ENCODE measurements at regions not wholly inside any gene's neighbourhood (a gene's known extent, or its start where the extent isn't known, plus 50 kb on each side); places are given as distances from the start of the nearest gene placed in this dataset.
"Not testable (repeated sequence)": the region's sequence is repeated elsewhere in the genome, so short reads cannot be mapped to it uniquely, and the experiment has no call there.

- no peaks in the 10 kb centered on the region for H3K36me3 ChIP-seq (ENCODE audit: insufficient read depth, low read length)
- H4K20me1 ChIP-seq (ENCODE audit: insufficient read depth, low read length) = no peaks in the 10 kb centered on the region
- no peaks in the 10 kb centered on the region for H3K79me2 ChIP-seq (ENCODE audit: insufficient read depth, low read length)
- H3K9me2 ChIP-seq (ENCODE audit: low read depth, low read length) = no peaks in the 10 kb centered on the region
- no peaks in the 10 kb centered on the region for H3F3A ChIP-seq (ENCODE audit: insufficient read depth, low read length)
- TF ChIP-seq CTCF (IDR thresholded peaks at IDR 0.05; ENCODE audit: low read length) = no peak
- TF ChIP-seq EZH2 (IDR thresholded peaks at IDR 0.05; ENCODE audit: borderline replicate concordance, low read length) = no peak
- no peak overlapping the region for H3K4me2 ChIP-seq (ENCODE audit: low read length)
- no peaks in the 10 kb centered on the region for H3K27me3 ChIP-seq (ENCODE audit: insufficient read depth, low read length)
- H3K27ac ChIP-seq (ENCODE audit: low read depth, low read length, poor library complexity, severe bottlenecking) = no peak overlapping the region
- no peaks in the 10 kb centered on the region for H3K9me3 ChIP-seq (ENCODE audit: low read length)
- no peak overlapping the region for H3K9ac ChIP-seq (ENCODE audit: low read length)
- H3K4me1 ChIP-seq (ENCODE audit: insufficient read depth, low read length, severe bottlenecking) = no peaks in the 10 kb centered on the region
- no peak overlapping the region for H2AFZ ChIP-seq (ENCODE audit: low read length)
- H3K4me3 ChIP-seq (ENCODE audit: low read depth, low read length, poor library complexity, severe bottlenecking) = no peak overlapping the region
These were observed 320.3 kb downstream of the FAM72C start for GRCh38 chr1:143651350-143651992.

- not testable (repeated sequence) for H3K9me3 ChIP-seq (ENCODE audit: low read length); H3K4me1 ChIP-seq (ENCODE audit: insufficient read depth, low read length, severe bottlenecking); H3F3A ChIP-seq (ENCODE audit: insufficient read depth, low read length); H3K79me2 ChIP-seq (ENCODE audit: insufficient read depth, low read length); H3K4me3 ChIP-seq (ENCODE audit: low read depth, low read length, poor library complexity, severe bottlenecking); H3K9ac ChIP-seq (ENCODE audit: low read length); H3K36me3 ChIP-seq (ENCODE audit: insufficient read depth, low read length); H3K9me2 ChIP-seq (ENCODE audit: low read depth, low read length); H2AFZ ChIP-seq (ENCODE audit: low read length); H4K20me1 ChIP-seq (ENCODE audit: insufficient read depth, low read length); H3K4me2 ChIP-seq (ENCODE audit: low read length); H3K27me3 ChIP-seq (ENCODE audit: insufficient read depth, low read length); H3K27ac ChIP-seq (ENCODE audit: low read depth, low read length, poor library complexity, severe bottlenecking)
These were observed 327.8 kb downstream of the FAM72C start for GRCh38 chr1:143644035-143644434.

GRCh38 chr1:143643148-143643885, 328.5 kb downstream of the FAM72C start:
- no peaks in the 10 kb centered on the region for H3K36me3 ChIP-seq (ENCODE audit: insufficient read depth, low read length)
- H3K4me3 ChIP-seq (ENCODE audit: low read depth, low read length, poor library complexity, severe bottlenecking) = no peak overlapping the region
- no peaks in the 10 kb centered on the region for H3K9me2 ChIP-seq (ENCODE audit: low read depth, low read length)
- H3K27ac ChIP-seq (ENCODE audit: low read depth, low read length, poor library complexity, severe bottlenecking) = no peak overlapping the region
- no peaks in the 10 kb centered on the region for H3K4me1 ChIP-seq (ENCODE audit: insufficient read depth, low read length, severe bottlenecking)
- H3K9me3 ChIP-seq (ENCODE audit: low read length) = no peaks in the 10 kb centered on the region
- no peak for TF ChIP-seq CTCF (IDR thresholded peaks at IDR 0.05; ENCODE audit: low read length)
- TF ChIP-seq EZH2 (IDR thresholded peaks at IDR 0.05; ENCODE audit: borderline replicate concordance, low read length) = no peak
- no peak overlapping the region for H3K9ac ChIP-seq (ENCODE audit: low read length)
- H3F3A ChIP-seq (ENCODE audit: insufficient read depth, low read length) = no peaks in the 10 kb centered on the region
- H3K79me2 ChIP-seq (ENCODE audit: insufficient read depth, low read length) = no peaks in the 10 kb centered on the region
- H4K20me1 ChIP-seq (ENCODE audit: insufficient read depth, low read length) = no peaks in the 10 kb centered on the region
- no peak overlapping the region for H3K4me2 ChIP-seq (ENCODE audit: low read length)
- no peak overlapping the region for H2AFZ ChIP-seq (ENCODE audit: low read length)
- no peaks in the 10 kb centered on the region for H3K27me3 ChIP-seq (ENCODE audit: insufficient read depth, low read length)

- Histone ChIP-seq H3K4me2 (ENCODE audit: low read length) (no peak overlapping the region), H2AFZ (ENCODE audit: low read length) (no peak overlapping the region), H3K27ac (ENCODE audit: low read depth, low read length, poor library complexity, severe bottlenecking) (no peak overlapping the region), H3K4me1 (ENCODE audit: insufficient read depth, low read length, severe bottlenecking) (no peaks in the 10 kb centered on the region), H3K9me3 (ENCODE audit: low read length) (no peaks in the 10 kb centered on the region), H3K27me3 (ENCODE audit: insufficient read depth, low read length) (no peaks in the 10 kb centered on the region), H3F3A (ENCODE audit: insufficient read depth, low read length) (no peaks in the 10 kb centered on the region), H3K9ac (ENCODE audit: low read length) (no peak overlapping the region), H3K4me3 (ENCODE audit: low read depth, low read length, poor library complexity, severe bottlenecking) (no peak overlapping the region), H3K36me3 (ENCODE audit: insufficient read depth, low read length) (no peaks in the 10 kb centered on the region), H3K9me2 (ENCODE audit: low read depth, low read length) (no peaks in the 10 kb centered on the region), H4K20me1 (ENCODE audit: insufficient read depth, low read length) (no peaks in the 10 kb centered on the region), H3K79me2 (ENCODE audit: insufficient read depth, low read length) (no peaks in the 10 kb centered on the region)
- TF ChIP-seq EZH2 (IDR thresholded peaks at IDR 0.05; ENCODE audit: borderline replicate concordance, low read length) (no peak), CTCF (IDR thresholded peaks at IDR 0.05; ENCODE audit: low read length) (no peak)
These were observed 345.9 kb downstream of the FAM72C start for GRCh38 chr1:143625886-143626285.

All from OCI-LY1 (cell line).